Natural killer cell (primary cell): ENCODE measurements at regions not wholly inside any gene's neighbourhood (a gene's known extent, or its start where the extent isn't known, plus 50 kb on each side); places are given as distances from the start of the nearest gene placed in this dataset.

Experiments
- ATAC-seq, 3 donors: fragments of 150-1000 bp in 2 of 3; fragments of 200-7000 bp in 1 of 3; cut with Tn5 transposase; 1 replicate in 1 of 3; 2 replicates in 2 of 3; pipeline ENCODE4 v1.10.0; 2021; ENCODE audit warnings: mild to moderate bottlenecking in 2 of 3, moderate library complexity in 2 of 3
- DNase-seq, 2 donors: peaks; one replicate each; pipeline versions ENCODE4 v3.0.0 to v3.0.0-alpha.2; 2013 to 2021; ENCODE audit warnings: mixed read lengths in 1 of 2
- H3K27ac ChIP-seq: one replicate; pipeline ENCODE4 v1.5.1; 2013; ENCODE audit warnings: mild to moderate bottlenecking, low read length
- H3K27me3 ChIP-seq: one replicate; pipeline ENCODE4 v1.6.1; 2013; ENCODE audit warnings: low read length; ENCODE audit not compliant: control insufficient read depth, insufficient read depth
- H3K36me3 ChIP-seq: one replicate; pipeline ENCODE4 v1.6.1; 2013; ENCODE audit warnings: low read length; ENCODE audit not compliant: control insufficient read depth, insufficient read depth
- H3K4me1 ChIP-seq: one replicate; pipeline ENCODE4 v1.6.1; 2013; ENCODE audit warnings: low read length; ENCODE audit not compliant: control insufficient read depth, insufficient read depth
- H3K4me3 ChIP-seq: one replicate; pipeline ENCODE4 v1.5.1; 2013; ENCODE audit warnings: low read length
- H3K9me3 ChIP-seq: one replicate; pipeline ENCODE4 v1.6.1; 2013; ENCODE audit warnings: low read length; ENCODE audit not compliant: control insufficient read depth, insufficient read depth
- H3K27ac Mint-ChIP-seq, 2 donors: one replicate each; pipeline ENCODE4 v1.8.0; 2022; ENCODE audit warnings: mild to moderate bottlenecking in 2 of 2, mixed read lengths in 2 of 2, moderate library complexity in 1 of 2
- H3K27me3 Mint-ChIP-seq, 2 donors: one replicate each; pipeline ENCODE4 v1.8.0; 2022; ENCODE audit warnings: low read depth in 2 of 2, mixed read lengths in 2 of 2
- H3K36me3 Mint-ChIP-seq: one replicate; pipeline ENCODE4 v1.8.0; 2022; ENCODE audit warnings: mixed read lengths
- H3K4me1 Mint-ChIP-seq, 2 donors: one replicate each; pipeline ENCODE4 v1.8.0; 2022; ENCODE audit warnings: mixed read lengths in 2 of 2
- H3K4me3 Mint-ChIP-seq: one replicate; pipeline ENCODE4 v1.8.0; 2022; ENCODE audit warnings: mild to moderate bottlenecking, moderate library complexity, mixed read lengths
- H3K9me3 Mint-ChIP-seq, 2 donors: one replicate each; pipeline ENCODE4 v1.8.0; 2022; ENCODE audit warnings: mixed read lengths in 2 of 2
- WGBS: methylation state at CpG from one replicate; pipeline ENCODE4 v1.1.7; 2013; ENCODE audit warnings: missing lambda C conversion rate; ENCODE audit not compliant: insufficient coverage; 5-methylcytosine and 5-hydroxymethylcytosine counted together
- intact Hi-C: fragments of 100-400 bp; cut with micrococcal nuclease; formaldehyde crosslinking; loops from one replicate; pipeline ENCODE4 v1.14.2; 2022
- TF ChIP-seq, protein P1 (sequence below): fragments of 200-600 bp; IDR thresholded peaks from one replicate; pipeline ENCODE4 v1.8.0; 2022; ENCODE audit warnings: antibody characterized with exemption

DNA sequence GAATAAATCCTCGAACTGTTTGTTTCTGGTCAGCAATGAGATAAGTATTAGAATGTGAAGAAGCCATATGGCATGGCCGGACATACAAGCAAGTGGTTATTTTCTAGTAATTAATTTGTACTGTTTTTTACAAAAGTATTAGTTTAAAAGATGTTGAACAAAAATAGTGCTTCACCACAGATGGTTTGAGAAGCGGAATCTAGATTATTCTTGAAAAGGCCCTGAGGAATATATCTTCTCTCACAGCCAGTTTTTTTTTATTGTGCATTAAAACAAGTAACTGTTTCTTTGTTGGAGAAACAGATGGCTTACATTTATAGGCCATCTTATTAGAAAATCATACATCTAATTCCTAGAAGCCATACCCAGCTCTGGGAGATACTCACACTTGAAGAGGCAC is 153.3 kb downstream of the TMEM26 start:
- ATAC-seq: no peak
- Mint-ChIP-seq H3K9me3 (peaks cover 3 to 4% of the 10 kb centered on the region in 2 donors), H3K4me3 (no peak overlapping the region), H3K36me3 (peaks cover 16% of the 10 kb centered on the region), H3K27ac (no peak overlapping the region), H3K4me1 (no peaks in the 10 kb centered on the region), H3K27me3 (peaks cover 0 to 2% of the 10 kb centered on the region in 2 donors)
- Histone ChIP-seq H3K4me3 (no peak overlapping the region), H3K9me3 (no peaks in the 10 kb centered on the region), H3K27ac (no peak overlapping the region), H3K36me3 (no peaks in the 10 kb centered on the region), H3K4me1 (no peaks in the 10 kb centered on the region), H3K27me3 (no peaks in the 10 kb centered on the region)
- intact Hi-C loops: no loop called here
- TF ChIP-seq, protein P1, sequence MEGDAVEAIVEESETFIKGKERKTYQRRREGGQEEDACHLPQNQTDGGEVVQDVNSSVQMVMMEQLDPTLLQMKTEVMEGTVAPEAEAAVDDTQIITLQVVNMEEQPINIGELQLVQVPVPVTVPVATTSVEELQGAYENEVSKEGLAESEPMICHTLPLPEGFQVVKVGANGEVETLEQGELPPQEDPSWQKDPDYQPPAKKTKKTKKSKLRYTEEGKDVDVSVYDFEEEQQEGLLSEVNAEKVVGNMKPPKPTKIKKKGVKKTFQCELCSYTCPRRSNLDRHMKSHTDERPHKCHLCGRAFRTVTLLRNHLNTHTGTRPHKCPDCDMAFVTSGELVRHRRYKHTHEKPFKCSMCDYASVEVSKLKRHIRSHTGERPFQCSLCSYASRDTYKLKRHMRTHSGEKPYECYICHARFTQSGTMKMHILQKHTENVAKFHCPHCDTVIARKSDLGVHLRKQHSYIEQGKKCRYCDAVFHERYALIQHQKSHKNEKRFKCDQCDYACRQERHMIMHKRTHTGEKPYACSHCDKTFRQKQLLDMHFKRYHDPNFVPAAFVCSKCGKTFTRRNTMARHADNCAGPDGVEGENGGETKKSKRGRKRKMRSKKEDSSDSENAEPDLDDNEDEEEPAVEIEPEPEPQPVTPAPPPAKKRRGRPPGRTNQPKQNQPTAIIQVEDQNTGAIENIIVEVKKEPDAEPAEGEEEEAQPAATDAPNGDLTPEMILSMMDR: no peak
- 98% methylated on average over 3 of the region's 3 CpGs for WGBS
- DNase-seq: no peak

- DNase-seq: no peak
- Mint-ChIP-seq H3K4me1 (no peaks in the 10 kb centered on the region), H3K4me3 (no peak overlapping the region), H3K27ac (no peak overlapping the region), H3K27me3 (peaks cover 0 to 6% of the 10 kb centered on the region in 2 donors), H3K36me3 (peaks cover 16% of the 10 kb centered on the region), H3K9me3 (peaks cover 3 to 4% of the 10 kb centered on the region in 2 donors)
- Histone ChIP-seq H3K4me3 (no peak overlapping the region), H3K27me3 (no peaks in the 10 kb centered on the region), H3K27ac (no peak overlapping the region), H3K9me3 (no peaks in the 10 kb centered on the region), H3K4me1 (no peaks in the 10 kb centered on the region), H3K36me3 (no peaks in the 10 kb centered on the region)
- no peak for ATAC-seq
- TF ChIP-seq, protein P1: no peak
- intact Hi-C loops: no loop called here
- 100% methylated on average over 1 of the region's 2 CpGs for WGBS
Measured at GRCh38 chr10:61299156-61299555, 154.0 kb downstream of the TMEM26 start.

DNA sequence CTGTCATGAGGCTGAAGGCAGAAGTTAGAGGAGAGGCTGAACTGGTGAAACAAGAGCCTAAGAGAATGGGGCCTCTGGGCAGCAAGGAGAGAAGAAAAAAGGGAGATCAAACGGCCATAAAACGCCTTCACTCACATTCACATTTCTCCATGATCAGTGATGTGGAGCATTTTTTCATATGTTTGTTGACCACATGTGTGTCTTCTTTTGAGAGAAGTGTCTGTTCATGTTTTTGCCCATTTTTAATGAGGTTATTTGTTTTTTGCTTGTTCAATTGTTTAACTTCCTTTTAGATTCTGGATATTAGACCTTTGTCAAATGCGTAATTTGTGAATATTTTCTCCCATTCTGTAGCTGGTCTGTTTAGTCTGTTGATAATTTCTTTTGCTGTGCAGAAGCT is 155.0 kb downstream of the TMEM26 start:
- TF ChIP-seq, protein P1: no peak
- H3K9me3 ChIP-seq: no peaks in the 10 kb centered on the region
- intact Hi-C loops: no loop called here
- H3K36me3 ChIP-seq: no peaks in the 10 kb centered on the region
- H3K27ac ChIP-seq: no peak overlapping the region
- no peak overlapping the region for H3K27ac Mint-ChIP-seq
- ATAC-seq: no peak
- H3K36me3 Mint-ChIP-seq: peaks cover 16% of the 10 kb centered on the region
- H3K27me3 ChIP-seq: no peaks in the 10 kb centered on the region
- no peak overlapping the region for H3K4me3 Mint-ChIP-seq
- peaks cover 3 to 4% of the 10 kb centered on the region in 2 donors for H3K9me3 Mint-ChIP-seq
- H3K4me3 ChIP-seq: no peak overlapping the region
- WGBS: 92% methylated on average over 1 of the region's 3 CpGs
- no peak for DNase-seq
- peaks cover 0 to 6% of the 10 kb centered on the region in 2 donors for H3K27me3 Mint-ChIP-seq
- H3K4me1 ChIP-seq: no peaks in the 10 kb centered on the region
- H3K4me1 Mint-ChIP-seq: no peaks in the 10 kb centered on the region

DNA sequence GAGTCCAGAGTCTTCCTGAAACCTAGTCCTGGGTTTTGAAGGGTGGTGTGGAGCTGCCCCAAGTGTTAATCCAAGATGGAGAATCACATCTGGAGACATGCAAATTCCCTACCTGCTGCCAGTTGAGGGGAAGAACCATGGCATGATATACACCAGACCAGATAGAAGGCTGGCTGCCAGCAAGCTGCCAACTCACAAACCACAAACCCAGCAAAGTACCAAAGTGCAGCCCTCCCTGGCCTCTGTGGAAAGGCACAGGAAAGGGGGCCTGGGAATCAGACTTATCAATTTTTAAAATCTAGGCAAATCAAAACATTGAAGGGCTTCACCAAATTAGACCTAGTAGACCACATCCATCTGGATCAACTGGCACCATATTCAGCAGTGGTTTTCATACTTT is 157.0 kb downstream of the TMEM26 start:
- H3K4me3 Mint-ChIP-seq: no peak overlapping the region
- no peak for DNase-seq
- no peak overlapping the region for H3K27ac Mint-ChIP-seq
- H3K4me1 Mint-ChIP-seq: no peaks in the 10 kb centered on the region
- TF ChIP-seq, protein P1: no peak
- Histone ChIP-seq H3K36me3 (no peaks in the 10 kb centered on the region), H3K4me3 (no peak overlapping the region), H3K27ac (no peak overlapping the region), H3K27me3 (no peaks in the 10 kb centered on the region), H3K4me1 (no peaks in the 10 kb centered on the region), H3K9me3 (no peaks in the 10 kb centered on the region)
- peaks cover 0 to 6% of the 10 kb centered on the region in 2 donors for H3K27me3 Mint-ChIP-seq
- H3K9me3 Mint-ChIP-seq: peaks cover 3 to 4% of the 10 kb centered on the region in 2 donors
- H3K36me3 Mint-ChIP-seq: peaks cover 16% of the 10 kb centered on the region
- no peak for ATAC-seq
- intact Hi-C loops: no loop called here
